Stimulated activated CD8-positive, alpha-beta memory T cell treated with anti-CD3 and anti-CD28 coated beads, Interleukin-4, amount 100 ng/mL, for 4 hours (primary cell): ENCODE measurements at regions not wholly inside any gene's neighbourhood (a gene's known extent, or its start where the extent isn't known, plus 50 kb on each side); places are given as distances from the start of the nearest gene placed in this dataset.

Source experiments
- DNase-seq, 2 donors: peaks; one replicate each; pipeline ENCODE4 v3.0.0-alpha.2; 2020; ENCODE audit warnings: low read depth in 2 of 2, low spot score in 1 of 2

GRCh38 chr20:57013741-57014140, 252.7 kb downstream of the BMP7 start:
- DNase-seq = no peak

- DNase-seq = no peak
These were observed 246.1 kb downstream of the BMP7 start for GRCh38 chr20:57020364-57020763.

- DNase-seq = no peak
These were observed 244.1 kb downstream of the BMP7 start for GRCh38 chr20:57022306-57022705.

- DNase-seq = no peak
These were observed 243.4 kb downstream of the BMP7 start for GRCh38 chr20:57023007-57023406.

- no peak for DNase-seq
These were observed 242.4 kb downstream of the BMP7 start for GRCh38 chr20:57023997-57024396.

GRCh38 chr20:57024849-57025248, 241.6 kb downstream of the BMP7 start:
- no peak for DNase-seq

- no peak for DNase-seq
These were observed 241.2 kb downstream of the BMP7 start for GRCh38 chr20:57025261-57025660.

GRCh38 chr20:57025666-57026224, 240.7 kb downstream of the BMP7 start:
- DNase-seq = no peak

GRCh38 chr20:57027777-57028176, 238.7 kb downstream of the BMP7 start:
- no peak for DNase-seq

GRCh38 chr20:57030611-57031600, 235.5 kb downstream of the BMP7 start:
- no peak for DNase-seq

- no peak for DNase-seq
These were observed 234.5 kb downstream of the BMP7 start for GRCh38 chr20:57031867-57032355.

- DNase-seq = no peak
These were observed 233.6 kb downstream of the BMP7 start for GRCh38 chr20:57032847-57033246.

- no peak for DNase-seq
These were observed 232.4 kb downstream of the BMP7 start for GRCh38 chr20:57034001-57034400.

GRCh38 chr20:57037689-57038088, 228.8 kb downstream of the BMP7 start:
- no peak for DNase-seq

GRCh38 chr20:57038608-57039440, 227.6 kb downstream of the BMP7 start:
- DNase-seq = no peak

GRCh38 chr20:57040466-57040865, 226.0 kb downstream of the BMP7 start:
- no peak for DNase-seq

- DNase-seq = no peak
These were observed 225.5 kb downstream of the BMP7 start for GRCh38 chr20:57040924-57041323.

GRCh38 chr20:57043091-57043490, 223.3 kb downstream of the BMP7 start:
- DNase-seq = no peak

GRCh38 chr20:57043669-57044268, 222.7 kb downstream of the BMP7 start:
- DNase-seq = no peak

GRCh38 chr20:57047281-57048026, 219.0 kb downstream of the BMP7 start:
- no peak for DNase-seq
